Activated CD4-positive, alpha-beta T cell treated with anti-CD3 and anti-CD28 coated beads, Interleukin-10, Interleukin-2, amounts not matched to agents 100 ng/mL and 50 ng/mL, durations not matched to agents 16 hours and 8 hours (primary cell): ENCODE measurements at regions not wholly inside any gene's neighbourhood (a gene's known extent, or its start where the extent isn't known, plus 50 kb on each side); places are given as distances from the start of the nearest gene placed in this dataset.

Experiments used
- DNase-seq: peaks from one replicate; pipeline ENCODE4 v3.0.0-alpha.2; 2020

- DNase-seq: no peak
Observed at GRCh38 chr20:12023194-12023795, 105.6 kb downstream of the BTBD3 start.

DNA sequence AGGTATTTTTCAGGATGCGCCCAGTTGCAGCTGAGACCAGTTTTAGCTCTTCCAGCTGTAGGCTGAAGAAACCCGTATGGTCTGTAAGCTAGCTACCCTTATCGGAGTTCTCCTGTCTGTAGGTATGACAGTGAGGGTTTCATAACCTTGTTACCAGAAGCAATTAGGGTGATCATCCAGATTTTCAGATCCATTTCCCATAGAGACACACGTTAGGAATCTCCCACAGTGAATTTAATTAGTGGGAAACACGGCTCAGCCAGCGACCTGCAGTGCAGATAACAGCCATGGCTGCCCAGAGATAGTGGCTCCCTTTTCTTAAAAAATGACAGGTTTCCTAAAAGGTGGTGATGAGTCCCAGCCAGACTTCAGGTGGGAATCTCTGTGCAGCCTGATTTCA lies 111.1 kb downstream of the BTBD3 start:
- no peak for DNase-seq

DNA sequence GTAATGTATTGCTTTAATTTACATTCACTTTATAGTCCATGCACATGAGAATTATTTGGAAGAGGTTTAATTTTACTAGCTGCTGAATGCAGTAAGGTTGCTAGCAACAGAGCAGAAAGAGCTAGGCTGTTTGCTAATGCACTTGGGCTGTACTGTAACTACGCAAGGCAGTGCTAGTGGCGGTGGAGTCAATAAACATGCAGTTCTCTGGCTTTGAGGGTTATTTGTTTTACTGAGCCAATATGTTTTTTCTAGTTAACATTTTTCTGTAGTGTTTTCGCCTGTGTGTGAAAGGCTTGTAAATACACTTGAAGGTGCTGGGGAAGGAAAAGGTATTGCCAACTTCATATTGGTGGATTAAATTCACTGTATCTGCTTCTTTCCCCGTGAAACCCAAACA lies 112.8 kb downstream of the BTBD3 start:
- DNase-seq: no peak

DNA sequence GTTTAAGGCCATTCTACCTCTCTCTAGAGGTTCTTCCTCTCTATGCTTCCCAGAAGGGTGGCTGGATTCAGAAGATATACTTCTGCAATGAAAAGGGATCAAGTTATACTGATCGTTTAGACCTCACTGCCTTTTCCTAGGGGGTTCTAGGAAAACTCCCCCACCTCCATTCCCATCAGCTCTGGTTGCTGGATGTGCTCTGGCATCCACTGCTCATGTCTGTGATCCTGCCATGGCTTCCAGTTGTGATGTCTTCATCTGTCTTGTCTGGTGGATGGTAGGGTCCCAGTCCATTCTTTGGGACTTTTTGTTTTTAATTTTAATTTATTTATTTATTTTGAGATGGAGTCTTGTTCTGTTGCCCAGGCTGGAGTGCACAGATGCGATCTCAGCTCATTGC lies 118.4 kb downstream of the BTBD3 start:
- DNase-seq: no peak

GRCh38 chr20:12037521-12037920 lies 119.8 kb downstream of the BTBD3 start:
- no peak for DNase-seq

DNA sequence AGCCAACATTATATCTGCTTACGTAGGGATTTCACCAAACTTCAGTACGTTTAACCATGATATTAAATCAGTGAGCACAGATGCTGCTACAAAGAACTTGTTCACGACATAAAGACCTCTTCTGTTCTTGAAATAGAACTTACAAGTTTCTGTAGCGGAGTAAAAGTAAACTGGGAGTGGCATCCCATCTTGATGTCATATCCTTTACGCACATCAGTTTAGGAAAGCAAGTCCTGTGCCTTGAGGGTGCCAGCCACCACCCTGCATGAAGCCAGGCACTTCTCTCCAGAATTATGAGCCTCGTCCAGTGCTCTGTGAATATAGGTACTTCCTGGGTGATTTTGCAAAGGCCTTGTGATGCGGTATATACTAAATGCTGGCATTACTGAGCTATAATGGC lies 122.6 kb downstream of the BTBD3 start:
- DNase-seq: no peak

DNA sequence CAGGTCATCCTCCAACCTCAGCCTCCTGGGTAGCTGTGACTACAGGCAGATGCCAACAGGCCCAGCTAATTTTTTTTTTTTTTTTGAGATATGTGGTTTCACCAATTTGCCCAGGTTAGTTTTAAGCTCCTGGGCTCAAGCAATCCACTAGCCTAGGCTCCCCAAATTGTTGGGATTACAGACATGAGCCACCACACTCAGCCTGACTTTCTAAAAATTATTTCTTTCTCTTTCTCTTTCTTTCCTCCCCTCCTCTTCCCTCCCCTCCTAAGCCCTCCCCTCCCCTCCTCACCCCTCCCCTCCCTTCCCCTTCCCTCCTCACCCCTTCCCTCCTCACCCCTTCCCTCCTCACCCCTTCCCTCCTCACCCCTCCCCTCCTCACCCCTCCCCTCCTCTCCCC lies 127.3 kb downstream of the BTBD3 start:
- no peak for DNase-seq

DNA sequence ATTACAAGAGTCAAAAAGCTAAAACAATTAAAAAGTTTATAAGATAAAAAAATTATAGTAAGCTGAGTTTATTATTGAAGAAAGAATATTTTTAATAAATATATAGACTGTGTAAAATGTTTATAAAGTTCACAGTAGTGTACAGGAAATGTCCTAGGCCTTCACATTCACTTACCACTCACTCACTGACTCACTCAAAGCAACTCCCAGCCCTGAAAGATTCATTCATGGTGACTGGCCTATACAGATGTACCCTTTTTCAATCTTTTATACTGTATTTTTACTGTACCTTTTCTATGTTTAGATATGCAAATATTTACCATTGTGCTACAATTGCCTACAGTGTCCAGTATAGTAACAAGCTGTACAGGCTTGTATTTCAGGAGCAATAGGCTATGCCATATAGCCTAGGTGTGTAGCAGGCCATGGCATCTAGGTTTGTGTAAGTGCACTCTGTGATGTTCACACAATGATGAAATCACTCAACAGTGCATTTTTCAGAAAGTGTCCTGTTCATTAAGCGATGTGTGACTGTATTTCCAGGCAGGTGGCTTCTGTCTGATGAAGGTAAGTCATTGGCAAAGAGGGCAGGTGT lies 130.2 kb downstream of the BTBD3 start:
- no peak for DNase-seq

- no peak for DNase-seq
Observed at GRCh38 chr20:12049125-12049524, 131.4 kb downstream of the BTBD3 start.

DNA sequence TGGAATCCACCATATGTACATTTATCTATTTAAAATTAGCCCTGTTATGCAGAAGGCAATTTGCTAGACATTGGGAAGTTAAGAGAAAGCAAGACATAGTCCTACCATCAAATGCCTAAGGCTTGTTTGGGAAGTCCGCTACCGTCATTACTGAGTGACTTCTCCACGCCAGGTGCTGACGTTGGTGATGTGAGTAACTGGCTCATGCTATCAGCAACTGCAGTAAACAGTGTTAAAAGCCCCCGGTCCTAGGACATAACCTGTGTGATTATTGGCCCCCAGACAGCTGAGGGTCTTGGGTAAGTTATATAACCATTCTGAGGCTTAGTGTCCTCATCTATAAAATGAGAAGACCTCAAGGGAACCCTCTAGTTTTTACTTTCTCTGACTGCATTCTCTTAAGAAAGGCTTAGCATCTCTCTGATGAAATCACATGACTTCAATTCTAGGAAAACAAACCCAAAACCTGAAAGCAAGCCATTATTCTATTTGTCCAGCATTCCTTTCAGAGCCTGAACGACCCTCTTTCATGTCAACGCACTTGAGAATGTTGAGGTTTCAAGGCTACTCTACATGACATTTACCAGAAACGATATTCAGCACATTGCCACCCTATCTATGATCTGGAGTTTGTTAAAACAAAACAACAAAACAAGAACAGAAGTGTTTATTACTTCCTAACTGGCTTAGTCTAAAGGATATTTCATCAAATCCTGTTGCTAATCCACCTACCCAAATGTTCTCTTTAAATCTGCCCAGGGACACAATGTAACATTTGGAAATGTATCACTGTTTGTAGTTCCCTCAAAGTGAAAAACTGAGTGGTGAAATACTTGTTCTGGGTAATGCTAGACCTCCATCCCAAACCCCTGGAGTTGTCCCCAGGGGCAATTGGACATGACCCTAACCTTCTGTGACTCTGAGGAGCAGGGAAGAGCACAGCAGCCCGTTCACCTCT lies 133.8 kb downstream of the BTBD3 start:
- no peak for DNase-seq

GRCh38 chr20:12053353-12053752 lies 135.7 kb downstream of the BTBD3 start:
- no peak for DNase-seq

GRCh38 chr20:12054556-12054955 lies 136.9 kb downstream of the BTBD3 start:
- DNase-seq: no peak

DNA sequence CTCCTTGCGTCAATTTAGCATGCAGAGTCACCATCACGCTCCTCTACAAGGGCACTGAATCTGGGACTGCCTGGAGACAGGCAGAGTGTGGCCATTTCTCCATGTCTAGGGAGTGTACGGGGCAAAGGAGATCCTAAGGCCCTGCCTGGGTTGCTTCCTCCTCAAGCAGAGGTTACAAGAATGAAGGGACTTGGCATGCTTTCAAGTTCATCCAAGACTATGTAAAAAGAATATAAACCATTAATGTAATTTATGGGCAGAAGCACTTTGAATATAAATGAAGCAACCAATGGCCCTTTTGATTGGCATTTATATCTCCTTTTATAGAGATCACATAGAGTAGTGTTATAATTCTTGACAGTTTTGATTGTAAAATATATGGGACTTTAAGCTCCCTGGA lies 137.5 kb downstream of the BTBD3 start:
- no peak for DNase-seq

- DNase-seq: no peak
Observed at GRCh38 chr20:12056839-12057238, 139.1 kb downstream of the BTBD3 start.

DNA sequence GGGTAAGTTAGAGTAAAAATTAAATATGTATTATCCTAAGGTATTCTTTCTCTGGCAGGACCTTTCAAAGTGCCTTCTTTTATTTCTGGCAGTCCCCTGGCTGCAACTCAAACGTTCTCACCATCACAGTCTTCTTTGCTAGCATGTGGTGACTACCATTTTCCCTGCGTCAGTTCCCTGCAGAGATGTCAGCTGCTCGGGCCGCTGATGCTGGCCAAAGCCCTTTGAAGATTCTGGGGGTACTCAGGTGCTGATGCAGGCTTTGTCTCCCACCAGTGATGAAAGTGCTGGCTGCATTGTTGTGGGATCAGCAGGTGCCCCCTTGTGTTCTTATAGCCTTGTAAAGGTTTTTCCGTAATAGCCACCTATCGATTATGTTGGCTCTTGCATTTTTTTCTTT lies 140.1 kb downstream of the BTBD3 start:
- DNase-seq: no peak

DNA sequence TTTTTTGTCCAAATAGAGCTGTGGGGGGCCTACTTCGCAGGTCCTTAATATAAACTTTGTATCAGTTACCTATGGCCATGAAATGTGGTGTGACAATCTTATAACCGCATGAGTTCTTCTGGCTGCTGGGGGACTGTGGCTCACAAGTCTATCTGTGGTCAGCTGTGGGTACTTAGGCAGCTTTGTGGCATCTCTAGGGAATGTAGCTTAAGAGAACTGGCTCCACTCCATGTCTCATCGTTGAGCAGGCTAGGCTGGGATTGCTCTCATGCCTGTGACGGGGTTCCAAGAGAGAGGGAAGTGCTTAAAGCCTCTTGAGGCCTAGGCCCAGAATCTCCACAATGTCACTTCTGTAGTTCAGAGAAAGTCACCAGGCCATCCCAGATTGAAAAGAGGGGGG lies 140.5 kb downstream of the BTBD3 start:
- DNase-seq: no peak

- no peak for DNase-seq
Observed at GRCh38 chr20:12061466-12061865, 143.8 kb downstream of the BTBD3 start.

- DNase-seq: no peak
Observed at GRCh38 chr20:12063106-12063684, 145.5 kb downstream of the BTBD3 start.

DNA sequence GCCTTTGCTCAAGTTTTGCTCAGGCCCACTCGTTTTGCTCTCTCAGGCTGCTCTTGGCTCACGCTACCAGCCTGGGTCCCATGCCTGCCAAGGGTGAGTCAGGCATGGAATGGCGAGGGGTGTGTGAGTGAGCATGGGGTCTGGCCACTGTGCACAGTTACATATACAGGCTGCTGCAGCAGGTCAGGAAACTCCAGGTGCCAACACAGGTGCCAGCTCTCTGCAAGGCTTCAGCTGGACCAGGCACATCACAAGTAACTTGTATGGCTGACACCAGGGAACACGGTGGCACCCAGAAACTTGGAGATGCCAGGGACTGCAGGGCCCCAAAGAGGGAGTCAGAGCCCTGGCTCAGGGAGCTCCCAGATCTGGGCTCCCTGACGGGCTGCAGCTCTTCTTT lies 146.8 kb downstream of the BTBD3 start:
- DNase-seq: no peak

- no peak for DNase-seq
Observed at GRCh38 chr20:12067686-12068085, 150.0 kb downstream of the BTBD3 start.

- DNase-seq: no peak
Observed at GRCh38 chr20:12068121-12068520, 150.4 kb downstream of the BTBD3 start.

GRCh38 chr20:12069181-12069580 lies 151.5 kb downstream of the BTBD3 start:
- DNase-seq: no peak

GRCh38 chr20:12072221-12072953 lies 154.7 kb downstream of the BTBD3 start:
- no peak for DNase-seq
